H9 (cell line): ENCODE measurements at regions not wholly inside any gene's neighbourhood (a gene's known extent, or its start where the extent isn't known, plus 50 kb on each side); places are given as distances from the start of the nearest gene placed in this dataset.

Source experiments
- DNase-seq: peaks from one replicate; pipeline ENCODE4 v3.0.0-alpha.2; 2017
- H2AFZ ChIP-seq: one replicate; pipeline ENCODE4 v1.6.1; 2013; ENCODE audit warnings: mild to moderate bottlenecking, low read length, control low read depth, moderate library complexity
- H2AK5ac ChIP-seq: 2 replicates; pipeline ENCODE4 v1.6.1; 2013; ENCODE audit warnings: low read length, control low read depth, mixed read lengths; ENCODE audit not compliant: insufficient read length
- H2BK120ac ChIP-seq: one replicate; pipeline ENCODE4 v1.6.1; 2013; ENCODE audit warnings: low read depth, mild to moderate bottlenecking, low read length, control low read depth, inconsistent platforms; ENCODE audit not compliant: poor library complexity, severe bottlenecking
- H2BK12ac ChIP-seq: 2 replicates; pipeline ENCODE4 v1.6.1; 2013; ENCODE audit warnings: low read length, control low read depth, mixed read lengths, low read depth; ENCODE audit not compliant: insufficient read length
- H2BK15ac ChIP-seq: 2 replicates; pipeline ENCODE4 v1.6.1; 2013; ENCODE audit warnings: low read depth, low read length, control low read depth
- H2BK20ac ChIP-seq: one replicate; pipeline ENCODE4 v1.6.1; 2013; ENCODE audit warnings: low read depth, mild to moderate bottlenecking, low read length, control low read depth, inconsistent platforms; ENCODE audit not compliant: poor library complexity, severe bottlenecking
- H2BK5ac ChIP-seq: 2 replicates; pipeline ENCODE4 v1.6.1; 2013; ENCODE audit warnings: low read length, control low read depth, mixed read lengths; ENCODE audit not compliant: insufficient read length
- H3K14ac ChIP-seq: 2 replicates; pipeline ENCODE4 v1.6.1; 2013; ENCODE audit warnings: low read length, control low read depth; ENCODE audit not compliant: insufficient read depth
- H3K18ac ChIP-seq: 2 replicates; pipeline ENCODE4 v1.6.1; 2013; ENCODE audit warnings: low read depth, mild to moderate bottlenecking, mixed read lengths, low read length, control low read depth; ENCODE audit not compliant: insufficient read length
- H3K23ac ChIP-seq: 2 replicates; pipeline ENCODE4 v1.6.1; 2013; ENCODE audit warnings: low read length, control low read depth, mixed read lengths, low read depth; ENCODE audit not compliant: insufficient read length
- H3K23me2 ChIP-seq: 2 replicates; pipeline ENCODE4 v1.6.1; 2013; ENCODE audit warnings: low read depth, mild to moderate bottlenecking, mixed read lengths, low read length, control low read depth; ENCODE audit not compliant: insufficient read length, poor library complexity, severe bottlenecking
- H3K27ac ChIP-seq: 2 replicates; pipeline ENCODE4 v1.5.1; 2013; ENCODE audit warnings: low read length, control low read depth, mixed read lengths, low read depth; ENCODE audit not compliant: insufficient read length
- H3K27me3 ChIP-seq: 2 replicates; pipeline ENCODE4 v1.6.1; 2013; ENCODE audit warnings: low read length, control low read depth, inconsistent platforms; ENCODE audit not compliant: insufficient read depth
- H3K4ac ChIP-seq: 2 replicates; pipeline ENCODE4 v1.6.1; 2013; ENCODE audit warnings: low read depth, mild to moderate bottlenecking, control low read depth, inconsistent platforms, low read length, moderate library complexity
- H3K4me1 ChIP-seq: 2 replicates; pipeline ENCODE4 v1.6.1; 2013; ENCODE audit warnings: low read length, control low read depth, inconsistent platforms; ENCODE audit not compliant: insufficient read depth
- H3K4me2 ChIP-seq: 2 replicates; pipeline ENCODE4 v1.6.1; 2013; ENCODE audit warnings: low read length, control low read depth, mixed read lengths; ENCODE audit not compliant: insufficient read length, insufficient read depth
- H3K56ac ChIP-seq: 2 replicates; pipeline ENCODE4 v1.6.1; 2013; ENCODE audit warnings: low read depth, mild to moderate bottlenecking, mixed read lengths, low read length, control low read depth; ENCODE audit not compliant: insufficient read length
- H3K79me1 ChIP-seq: 2 replicates; pipeline ENCODE4 v1.6.1; 2013; ENCODE audit warnings: low read depth, mild to moderate bottlenecking, moderate library complexity, low read length, control low read depth, inconsistent platforms; ENCODE audit not compliant: insufficient read depth, poor library complexity, severe bottlenecking
- H3K79me2 ChIP-seq: 2 replicates; pipeline ENCODE4 v1.6.1; 2013; ENCODE audit warnings: low read length, control low read depth, inconsistent platforms; ENCODE audit not compliant: insufficient read depth
- H3K9ac ChIP-seq: 2 replicates; pipeline ENCODE4 v1.6.1; 2013; ENCODE audit warnings: low read length, control low read depth, mixed read lengths; ENCODE audit not compliant: insufficient read length; ENCODE audit errors: extremely low read depth
- H3K9me3 ChIP-seq: one replicate; pipeline ENCODE4 v1.6.1; 2013; ENCODE audit warnings: low read depth, low read length, inconsistent platforms; ENCODE audit not compliant: control insufficient read depth
- H3T11ph ChIP-seq: one replicate; pipeline ENCODE4 v1.6.1; 2013; ENCODE audit warnings: mild to moderate bottlenecking, low read length, control low read depth, inconsistent platforms
- H4K20me1 ChIP-seq: one replicate; pipeline ENCODE4 v1.6.1; 2013; ENCODE audit not compliant: control insufficient read depth, insufficient read length, insufficient read depth
- H4K5ac ChIP-seq: 2 replicates; pipeline ENCODE4 v1.6.1; 2013; ENCODE audit warnings: low read depth, mild to moderate bottlenecking, mixed read lengths, low read length, control low read depth; ENCODE audit not compliant: insufficient read length
- H4K8ac ChIP-seq: replicated peaks from 2 replicates; pipeline ENCODE4 v1.6.1; 2013; ENCODE audit warnings: low read length, control low read depth, mixed read lengths, low read depth; ENCODE audit not compliant: insufficient read length
- H4K91ac ChIP-seq: 2 replicates; pipeline ENCODE4 v1.6.1; 2013; ENCODE audit warnings: low read depth, mild to moderate bottlenecking, moderate library complexity, mixed read lengths, low read length, control low read depth; ENCODE audit not compliant: insufficient read length
- H3K27ac Mint-ChIP-seq, 3 experiments: 2 replicates in 2 of 3; 3 replicates in 1 of 3; pipeline ENCODE4 v1.8.0; 2020 to 2021; ENCODE audit warnings: mixed read lengths in 3 of 3, mild to moderate bottlenecking in 1 of 3, moderate library complexity in 1 of 3
- H3K27me3 Mint-ChIP-seq: 2 replicates; pipeline ENCODE4 v1.8.0; 2021; ENCODE audit warnings: low read depth, mild to moderate bottlenecking, moderate library complexity, mixed read lengths
- H3K36me3 Mint-ChIP-seq, 3 experiments: 2 replicates in 2 of 3; 3 replicates in 1 of 3; pipeline ENCODE4 v1.8.0; 2020 to 2021; ENCODE audit warnings: low read depth in 3 of 3, mixed read lengths in 3 of 3; ENCODE audit not compliant: insufficient read depth in 1 of 3
- H3K4me1 Mint-ChIP-seq, 2 experiments: 2 replicates each; pipeline ENCODE4 v1.8.0; 2020; ENCODE audit warnings: mixed read lengths in 2 of 2
- H3K4me3 Mint-ChIP-seq, 2 experiments: 2 replicates in 1 of 2; 3 replicates in 1 of 2; pipeline ENCODE4 v1.8.0; 2020 to 2021; ENCODE audit warnings: mild to moderate bottlenecking in 2 of 2, mixed read lengths in 2 of 2, moderate library complexity in 1 of 2
- H3K9me3 Mint-ChIP-seq, 2 experiments: 2 replicates in 1 of 2; 3 replicates in 1 of 2; pipeline ENCODE4 v1.8.0; 2020; ENCODE audit warnings: mild to moderate bottlenecking in 2 of 2, mixed read lengths in 2 of 2, moderate library complexity in 1 of 2
- CTCF ChIP-seq: fragments of 200-600 bp; sonication (generic); conservative IDR thresholded peaks from 3 replicates; pipeline ENCODE4 v1.8.0; 2021; ENCODE audit warnings: antibody characterized with exemption, mild to moderate bottlenecking
- WGBS: extraction: QIAGEN DNeasy Blood & Tissue Kit; methylation state at CpG from one replicate; pipeline ENCODE4 v1.1.7; 2013; ENCODE audit warnings: missing lambda C conversion rate, low lambda C conversion rate, mixed read lengths; ENCODE audit not compliant: insufficient read length; ENCODE audit errors: extremely low coverage; 5-methylcytosine and 5-hydroxymethylcytosine counted together

GRCh38 chr6:155974359-155974758 lies 518.7 kb upstream of the NOX3 start:
- Histone ChIP-seq H3K9ac (no peak overlapping the region), H2AFZ (no peak overlapping the region)
- no CpG with 5 or more reads among the region's 17 CpGs for WGBS

More at GRCh38 chr6:155974359-155974758, 518.7 kb upstream of the NOX3 start:
- Histone ChIP-seq H3K79me2 (no peaks in the 10 kb centered on the region), H2BK120ac (no peak overlapping the region), H3K27ac (no peak overlapping the region), H3K23me2 (no peaks in the 10 kb centered on the region), H3K27me3 (no peaks in the 10 kb centered on the region), H3K56ac (no peak overlapping the region), H4K8ac (no peak overlapping the region), H2AK5ac (no peak overlapping the region), H3K79me1 (no peaks in the 10 kb centered on the region), H4K5ac (no peak overlapping the region), H3T11ph (no peak overlapping the region), H4K20me1 (no peaks in the 10 kb centered on the region), H3K14ac (no peak overlapping the region), H3K18ac (no peak overlapping the region), H2BK15ac (no peak overlapping the region), H3K23ac (no peak overlapping the region), H3K4me1 (no peaks in the 10 kb centered on the region), H2BK20ac (no peak overlapping the region), H2BK12ac (no peak overlapping the region), H2BK5ac (no peak overlapping the region), H3K4ac (no peak overlapping the region), H3K4me2 (no peak overlapping the region), H4K91ac (no peak overlapping the region), H3K9me3 (no peaks in the 10 kb centered on the region)
- H3K9me3 Mint-ChIP-seq, result no peaks in the 10 kb centered on the region
- H3K27ac Mint-ChIP-seq, result no peak overlapping the region
- TF ChIP-seq CTCF, result no peak
- no peak overlapping the region for H3K4me3 Mint-ChIP-seq
- no peaks in the 10 kb centered on the region for H3K27me3 Mint-ChIP-seq
- no peaks in the 10 kb centered on the region; a peak in 1 of 4 replicates for H3K4me1 Mint-ChIP-seq
- DNase-seq, result no peak
- H3K36me3 Mint-ChIP-seq, result no peaks in the 10 kb centered on the region
